Activated CD8-positive, alpha-beta T cell treated with anti-CD3 and anti-CD28 coated beads for 36 hours (primary cell): ENCODE measurements at regions not wholly inside any gene's neighbourhood (a gene's known extent, or its start where the extent isn't known, plus 50 kb on each side); places are given as distances from the start of the nearest gene placed in this dataset.

Experiments
- ATAC-seq: fragments of 200-7000 bp; cut with Tn5 transposase; one replicate; pipeline ENCODE4 v1.10.0; 2021; ENCODE audit warnings: mild to moderate bottlenecking, moderate library complexity
- CTCF ChIA-PET: fragments of 350-600 bp; sonication (Branson Sonifier 250); formaldehyde crosslinking; loops from one replicate; lab custom pipeline; 2021; ENCODE audit warnings: antibody characterized with exemption; lab: Charles Lee
- POLR2A ChIA-PET: fragments of 350-600 bp; sonication (Branson Sonifier 250); formaldehyde crosslinking; loops from one replicate; lab custom pipeline; 2021; ENCODE audit warnings: antibody characterized with exemption; lab: Charles Lee
- DNase-seq: peaks from one replicate; pipeline ENCODE4 v3.0.0-alpha.2; 2020
- H3K27ac Mint-ChIP-seq: one replicate; pipeline ENCODE4 v1.8.0; 2021; ENCODE audit warnings: mild to moderate bottlenecking, mixed read lengths
- H3K27me3 Mint-ChIP-seq: one replicate; pipeline ENCODE4 v1.8.0; 2021; ENCODE audit warnings: mixed read lengths
- H3K36me3 Mint-ChIP-seq: one replicate; pipeline ENCODE4 v1.8.0; 2021; ENCODE audit warnings: low read depth, mixed read lengths
- H3K4me1 Mint-ChIP-seq: one replicate; pipeline ENCODE4 v1.8.0; 2021; ENCODE audit warnings: low read depth, mixed read lengths
- H3K4me3 Mint-ChIP-seq: one replicate; pipeline ENCODE4 v1.8.0; 2021; ENCODE audit warnings: mild to moderate bottlenecking, moderate library complexity, mixed read lengths
- H3K9me3 Mint-ChIP-seq: one replicate; pipeline ENCODE4 v1.8.0; 2021; ENCODE audit warnings: mixed read lengths
- intact Hi-C: fragments of 100-400 bp; cut with micrococcal nuclease; formaldehyde crosslinking; loops from one replicate; pipeline ENCODE4 v1.10.0; 2022
- TF ChIP-seq, protein P1 (sequence below): fragments of 200-600 bp; IDR thresholded peaks from one replicate; pipeline ENCODE4 v1.8.0; 2022; ENCODE audit warnings: antibody characterized with exemption, mild to moderate bottlenecking

DNA sequence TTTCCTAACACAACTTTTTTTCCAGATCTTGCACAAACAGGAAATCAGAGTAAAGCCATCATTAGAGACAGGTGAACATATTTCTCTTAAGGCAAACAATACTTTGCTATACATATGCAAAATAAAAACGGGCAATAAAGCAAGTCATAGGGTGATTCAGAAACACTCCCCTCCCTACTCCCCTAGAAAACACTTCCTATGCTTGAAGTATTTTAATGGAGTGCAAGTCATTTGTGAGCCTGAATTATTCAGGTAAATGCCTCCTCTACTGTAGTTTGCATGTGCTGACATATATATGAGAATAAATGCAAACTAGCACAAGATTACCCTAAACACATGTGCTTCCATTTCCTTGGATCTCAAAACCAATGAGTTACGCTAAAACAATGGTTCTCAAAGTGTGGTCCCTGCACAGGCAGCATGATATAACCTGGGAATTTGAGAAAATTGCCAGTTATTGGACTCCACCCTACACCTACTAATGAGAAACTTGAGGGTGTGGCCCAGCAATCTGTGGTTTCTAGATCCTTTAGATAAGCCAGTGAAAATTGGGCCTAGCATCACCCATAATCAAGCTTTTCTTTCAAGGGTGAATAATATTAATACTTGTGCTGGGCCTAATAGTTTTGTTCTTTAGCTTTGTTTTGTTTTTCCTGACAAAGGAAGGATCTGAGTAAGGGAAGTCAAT lies 159.7 kb upstream of the BMP4 start:
- H3K27me3 Mint-ChIP-seq, result peaks cover 2% of the 10 kb centered on the region

DNA sequence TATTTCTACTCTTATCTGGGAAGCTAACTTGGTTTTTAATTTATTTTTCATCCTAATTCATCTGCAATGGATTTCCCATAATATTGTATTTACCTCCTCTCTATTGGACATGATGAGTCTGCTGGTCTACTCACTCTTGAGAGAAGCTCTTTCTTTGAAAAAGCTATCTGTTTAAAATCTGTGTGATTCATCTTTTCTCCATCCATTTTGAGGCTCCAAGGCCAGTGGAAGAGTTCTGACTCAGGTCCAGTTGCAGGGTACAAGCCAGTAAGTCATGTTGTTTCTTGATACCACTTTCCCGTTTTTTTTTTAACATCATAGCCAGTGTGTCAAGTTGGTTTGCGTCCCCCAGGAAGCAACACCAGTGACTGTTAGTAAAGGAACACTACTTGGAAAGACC lies 160.3 kb upstream of the BMP4 start:
- Mint-ChIP-seq H3K27me3 (peaks cover 2% of the 10 kb centered on the region), H3K9me3 (peaks cover 3% of the 10 kb centered on the region), H3K4me3 (no peak overlapping the region), H3K36me3 (no peaks in the 10 kb centered on the region), H3K4me1 (no peaks in the 10 kb centered on the region), H3K27ac (no peak overlapping the region)
- POLR2A ChIA-PET, result no interaction called here
- ATAC-seq, result no peak
- CTCF ChIA-PET, result no interaction called here
- TF ChIP-seq, protein P1, sequence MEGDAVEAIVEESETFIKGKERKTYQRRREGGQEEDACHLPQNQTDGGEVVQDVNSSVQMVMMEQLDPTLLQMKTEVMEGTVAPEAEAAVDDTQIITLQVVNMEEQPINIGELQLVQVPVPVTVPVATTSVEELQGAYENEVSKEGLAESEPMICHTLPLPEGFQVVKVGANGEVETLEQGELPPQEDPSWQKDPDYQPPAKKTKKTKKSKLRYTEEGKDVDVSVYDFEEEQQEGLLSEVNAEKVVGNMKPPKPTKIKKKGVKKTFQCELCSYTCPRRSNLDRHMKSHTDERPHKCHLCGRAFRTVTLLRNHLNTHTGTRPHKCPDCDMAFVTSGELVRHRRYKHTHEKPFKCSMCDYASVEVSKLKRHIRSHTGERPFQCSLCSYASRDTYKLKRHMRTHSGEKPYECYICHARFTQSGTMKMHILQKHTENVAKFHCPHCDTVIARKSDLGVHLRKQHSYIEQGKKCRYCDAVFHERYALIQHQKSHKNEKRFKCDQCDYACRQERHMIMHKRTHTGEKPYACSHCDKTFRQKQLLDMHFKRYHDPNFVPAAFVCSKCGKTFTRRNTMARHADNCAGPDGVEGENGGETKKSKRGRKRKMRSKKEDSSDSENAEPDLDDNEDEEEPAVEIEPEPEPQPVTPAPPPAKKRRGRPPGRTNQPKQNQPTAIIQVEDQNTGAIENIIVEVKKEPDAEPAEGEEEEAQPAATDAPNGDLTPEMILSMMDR, result no peak
- intact Hi-C loops, result no loop called here
- no peak for DNase-seq

More for the DNA sequence above, 159.7 kb upstream of the BMP4 start:
- DNase-seq (no peak), ATAC-seq (no peak)
- POLR2A ChIA-PET, result no interaction called here
- Mint-ChIP-seq H3K4me1 (no peaks in the 10 kb centered on the region), H3K27ac (no peak overlapping the region), H3K9me3 (peaks cover 3% of the 10 kb centered on the region), H3K36me3 (no peaks in the 10 kb centered on the region), H3K4me3 (no peak overlapping the region)
- CTCF ChIA-PET, result interaction anchor here (0.9 to 1.0 kb wide), 2 partner anchors 17 to 231 kb away, joined by 3 read pairs; no protein-coding TSS in a partner anchor
- TF ChIP-seq, protein P1, result no peak
- intact Hi-C loops, result no loop called here

DNA sequence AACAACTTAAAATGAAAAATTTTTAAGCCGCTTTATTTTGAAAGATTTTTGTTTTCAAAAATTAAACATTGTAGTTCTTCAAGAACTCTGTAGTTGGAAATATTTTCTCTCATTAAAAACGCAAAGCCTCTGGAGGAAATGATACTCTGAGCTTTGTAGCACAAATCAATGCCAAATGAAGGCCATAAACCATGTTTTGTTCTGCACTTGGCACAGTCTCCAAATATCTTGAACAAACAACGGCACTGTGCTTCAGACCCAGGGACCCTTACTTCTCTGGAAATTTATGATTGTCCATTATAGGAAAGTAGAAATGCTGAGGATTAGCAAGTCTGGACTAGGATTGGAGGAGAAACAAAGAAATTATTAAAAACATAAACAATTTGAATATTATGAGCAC lies 160.8 kb upstream of the BMP4 start:
- Mint-ChIP-seq H3K27me3 (peaks cover 2% of the 10 kb centered on the region), H3K9me3 (peaks cover 3% of the 10 kb centered on the region), H3K4me3 (no peak overlapping the region), H3K4me1 (no peaks in the 10 kb centered on the region), H3K27ac (no peak overlapping the region), H3K36me3 (no peaks in the 10 kb centered on the region)
- TF ChIP-seq, protein P1, result no peak
- ChIA-PET CTCF (no interaction called here), POLR2A (no interaction called here)
- no peak for DNase-seq
- intact Hi-C loops, result no loop called here
- ATAC-seq, result no peak

DNA sequence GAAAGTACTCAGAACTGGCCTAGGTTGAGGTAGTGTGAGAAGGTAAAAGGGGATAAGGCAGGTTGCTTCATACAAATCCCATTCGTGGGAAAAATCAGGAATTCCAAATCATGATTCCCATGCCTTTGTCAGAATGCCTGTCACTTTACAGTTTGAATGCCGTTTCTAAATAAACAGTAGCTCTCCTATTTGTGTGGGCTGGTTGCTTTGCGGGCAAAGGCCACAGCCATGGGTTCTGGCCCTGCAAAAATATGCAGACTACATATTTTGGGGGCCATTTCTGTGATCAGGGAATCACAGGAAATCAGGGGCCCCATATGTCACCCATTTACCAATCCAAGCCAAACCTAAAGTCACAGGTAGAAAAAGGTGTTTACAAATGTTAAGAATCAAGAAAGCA lies 161.3 kb upstream of the BMP4 start:
- ChIA-PET POLR2A (no interaction called here), CTCF (no interaction called here)
- ATAC-seq (no peak), DNase-seq (no peak)
- H3K27ac Mint-ChIP-seq, result no peak overlapping the region
- no peaks in the 10 kb centered on the region for H3K4me1 Mint-ChIP-seq
- H3K9me3 Mint-ChIP-seq, result peaks cover 3% of the 10 kb centered on the region
- TF ChIP-seq, protein P1, result no peak
- intact Hi-C loops, result no loop called here
- no peaks in the 10 kb centered on the region for H3K36me3 Mint-ChIP-seq
- H3K4me3 Mint-ChIP-seq, result no peak overlapping the region
- peaks cover 2% of the 10 kb centered on the region for H3K27me3 Mint-ChIP-seq

DNA sequence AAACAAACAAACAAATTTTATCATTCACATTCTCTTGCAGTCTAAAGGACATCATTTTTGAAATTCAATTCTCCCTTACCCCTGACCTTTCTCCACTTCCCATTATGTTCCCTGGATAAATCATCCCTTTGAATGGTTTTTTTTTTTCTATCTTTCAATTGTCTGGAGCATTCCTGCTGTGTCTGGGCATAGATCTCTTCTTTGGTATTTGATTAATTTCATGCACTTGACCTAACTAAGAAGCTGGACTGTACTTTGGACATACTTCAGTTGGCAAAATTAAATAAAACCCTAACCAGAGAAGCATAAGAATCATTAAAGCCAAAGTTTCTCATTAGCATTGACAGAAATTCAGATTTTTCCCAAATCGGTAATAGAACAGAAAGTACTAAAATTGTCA lies 163.6 kb upstream of the BMP4 start:
- intact Hi-C loops, result no loop called here
- Mint-ChIP-seq H3K4me3 (no peak overlapping the region), H3K27me3 (no peaks in the 10 kb centered on the region), H3K27ac (no peak overlapping the region), H3K36me3 (no peaks in the 10 kb centered on the region), H3K4me1 (no peaks in the 10 kb centered on the region), H3K9me3 (no peaks in the 10 kb centered on the region)
- ChIA-PET CTCF (no interaction called here), POLR2A (no interaction called here)
- TF ChIP-seq, protein P1, result no peak
- DNase-seq, result no peak
- no peak for ATAC-seq
